ENCODE measurements at regions not wholly inside any gene's neighbourhood (a gene's known extent, or its start where the extent isn't known, plus 50 kb on each side); places are given as distances from the start of the nearest gene placed in this dataset.

GRCh38 chr7:47147213-47147631 is 434.7 kb downstream of the TNS3 start:
- no peak for DNase-seq (ENCODE audit: low spot score)

GRCh38 chr7:47145982-47146381 is 435.9 kb downstream of the TNS3 start:
- DNase-seq (ENCODE audit: low spot score): no peak

- no peak for DNase-seq (ENCODE audit: low spot score)
Observed at GRCh38 chr7:47145186-47145725, 436.7 kb downstream of the TNS3 start.

- DNase-seq (ENCODE audit: low spot score): no peak
Observed at GRCh38 chr7:47143339-47143738, 438.6 kb downstream of the TNS3 start.

- no peak for DNase-seq (ENCODE audit: low spot score)
Observed at GRCh38 chr7:47142867-47143175, 439.1 kb downstream of the TNS3 start.

- no peak for DNase-seq (ENCODE audit: low spot score)
Observed at GRCh38 chr7:47142169-47142866, 439.6 kb downstream of the TNS3 start.

- DNase-seq (ENCODE audit: low spot score): no peak
Observed at GRCh38 chr7:47132471-47132870, 449.4 kb downstream of the TNS3 start.

GRCh38 chr7:47128700-47129099 is 453.2 kb downstream of the TNS3 start:
- no peak for DNase-seq (ENCODE audit: low spot score)

- no peak for DNase-seq (ENCODE audit: low spot score)
Observed at GRCh38 chr7:47125529-47125928, 456.4 kb downstream of the TNS3 start.

GRCh38 chr7:47119261-47119865 is 462.5 kb downstream of the TNS3 start:
- DNase-seq (ENCODE audit: low spot score): no peak

GRCh38 chr7:47104206-47104549 is 477.7 kb downstream of the TNS3 start:
- DNase-seq (ENCODE audit: low spot score): peak; percentile 24

- DNase-seq (ENCODE audit: low spot score): no peak
Observed at GRCh38 chr7:47103498-47104205, 478.3 kb downstream of the TNS3 start.

GRCh38 chr7:47102331-47102841 is 479.5 kb downstream of the TNS3 start:
- DNase-seq (ENCODE audit: low spot score): no peak

GRCh38 chr7:47100817-47101435 is 481.0 kb downstream of the TNS3 start:
- peak; percentile 68 for DNase-seq (ENCODE audit: low spot score)

- no peak for DNase-seq (ENCODE audit: low spot score)
Observed at GRCh38 chr7:47100148-47100816, 481.6 kb downstream of the TNS3 start.

- DNase-seq (ENCODE audit: low spot score): no peak
Observed at GRCh38 chr7:47097431-47097830, 484.5 kb downstream of the TNS3 start.

GRCh38 chr7:47095946-47096345 is 486.0 kb downstream of the TNS3 start:
- DNase-seq (ENCODE audit: low spot score): no peak

GRCh38 chr7:47094462-47094861 is 487.4 kb downstream of the TNS3 start:
- DNase-seq (ENCODE audit: low spot score): no peak

GRCh38 chr7:47093320-47094234 is 488.3 kb downstream of the TNS3 start:
- DNase-seq (ENCODE audit: low spot score): no peak

GRCh38 chr7:47092336-47092735 is 489.6 kb downstream of the TNS3 start:
- no peak for DNase-seq (ENCODE audit: low spot score)

GRCh38 chr7:47091141-47091540 is 490.8 kb downstream of the TNS3 start:
- no peak for DNase-seq (ENCODE audit: low spot score)
